ENCODE measurements at regions not wholly inside any gene's neighbourhood (a gene's known extent, or its start where the extent isn't known, plus 50 kb on each side); places are given as distances from the start of the nearest gene placed in this dataset.
"Not testable (repeated sequence)": the region's sequence is repeated elsewhere in the genome, so short reads cannot be mapped to it uniquely, and the experiment has no call there.

DNA sequence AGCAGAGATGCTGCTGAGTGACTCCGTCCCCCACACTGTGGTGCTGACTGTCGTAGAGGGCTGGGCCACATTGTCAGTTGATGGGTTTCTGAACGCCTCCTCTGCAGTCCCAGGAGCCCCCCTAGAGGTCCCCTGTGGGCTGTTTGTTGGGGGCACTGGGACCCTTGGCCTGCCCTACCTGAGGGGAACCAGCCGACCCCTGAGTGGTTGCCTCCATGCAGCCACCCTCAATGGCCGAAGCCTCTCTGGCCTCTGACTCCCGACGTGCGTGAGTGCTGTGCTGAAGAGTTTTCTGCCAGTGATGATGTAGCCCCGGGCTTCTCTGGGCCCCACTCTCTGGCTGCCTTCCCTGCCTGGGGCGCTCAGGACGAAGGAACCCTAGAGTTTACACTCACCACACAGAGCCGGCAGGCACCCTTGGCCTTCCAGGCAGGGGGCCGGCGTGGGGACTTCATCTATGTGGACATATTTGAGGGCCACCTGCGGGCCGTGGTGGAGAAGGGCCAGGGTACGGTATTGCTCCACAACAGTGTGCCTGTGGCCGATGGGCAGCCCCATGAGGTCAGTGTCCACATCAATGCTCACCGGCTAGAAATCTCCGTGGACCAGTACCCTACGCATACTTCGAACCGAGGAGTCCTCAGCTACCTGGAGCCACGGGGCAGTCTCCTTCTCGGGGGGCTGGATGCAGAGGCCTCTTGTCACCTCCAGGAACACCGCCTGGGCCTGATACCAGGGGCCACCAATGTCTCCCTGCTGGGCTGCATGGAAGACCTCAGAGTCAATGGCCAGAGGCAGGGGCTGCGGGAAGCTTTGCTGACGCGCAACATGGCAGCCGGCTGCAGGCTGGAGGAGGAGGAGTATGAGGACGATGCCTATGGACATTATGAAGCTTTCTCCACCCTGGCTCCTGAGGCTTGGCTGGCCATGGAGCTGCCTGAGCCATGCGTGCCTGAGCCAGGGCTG is 181.1 kb downstream of the TBC1D2B start:
- DNase-seq (ENCODE audit: low read depth) = not testable (repeated sequence)

DNA sequence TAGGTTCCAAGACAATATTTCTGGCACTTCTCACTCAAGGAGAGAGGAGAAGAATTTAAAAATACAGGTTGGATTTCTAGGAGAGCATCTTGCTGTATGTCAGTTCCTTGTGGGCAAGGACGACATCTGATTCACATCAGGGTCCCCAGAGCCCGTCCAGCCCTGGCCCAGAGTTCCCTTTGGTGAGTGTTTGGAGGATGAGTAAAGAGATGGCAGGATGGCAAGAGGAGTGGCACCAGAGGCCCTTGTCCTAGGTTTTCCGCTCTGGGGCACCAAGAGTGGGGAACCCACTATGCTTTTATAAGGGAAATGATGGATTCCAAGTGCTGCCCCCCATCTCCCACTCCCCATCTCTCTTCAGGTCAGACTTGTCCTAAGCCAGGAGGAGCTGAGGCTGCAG is 181.8 kb downstream of the TBC1D2B start:
- DNase-seq (ENCODE audit: low read depth) = no peak

DNA sequence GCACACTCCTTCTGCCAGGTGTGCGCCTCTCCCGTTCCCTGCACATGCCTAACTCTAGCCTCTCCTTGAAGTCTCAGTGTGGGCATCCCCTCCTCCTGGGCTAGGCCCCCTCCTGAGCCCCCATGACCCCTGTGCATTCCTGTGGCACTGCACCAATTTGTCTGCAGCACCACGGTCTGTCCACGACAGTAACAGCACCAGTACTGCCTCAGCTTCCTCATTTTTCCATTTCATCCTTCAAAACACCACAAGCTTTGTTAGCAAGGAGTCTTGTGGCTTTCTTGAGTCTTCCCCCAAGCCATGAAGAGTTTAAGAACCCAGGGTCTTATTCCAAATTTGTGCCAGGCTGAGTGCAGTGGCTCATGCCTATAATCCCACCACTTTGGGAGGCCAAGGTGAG is 182.4 kb downstream of the TBC1D2B start:
- DNase-seq (ENCODE audit: low read depth) = not testable (repeated sequence)

DNA sequence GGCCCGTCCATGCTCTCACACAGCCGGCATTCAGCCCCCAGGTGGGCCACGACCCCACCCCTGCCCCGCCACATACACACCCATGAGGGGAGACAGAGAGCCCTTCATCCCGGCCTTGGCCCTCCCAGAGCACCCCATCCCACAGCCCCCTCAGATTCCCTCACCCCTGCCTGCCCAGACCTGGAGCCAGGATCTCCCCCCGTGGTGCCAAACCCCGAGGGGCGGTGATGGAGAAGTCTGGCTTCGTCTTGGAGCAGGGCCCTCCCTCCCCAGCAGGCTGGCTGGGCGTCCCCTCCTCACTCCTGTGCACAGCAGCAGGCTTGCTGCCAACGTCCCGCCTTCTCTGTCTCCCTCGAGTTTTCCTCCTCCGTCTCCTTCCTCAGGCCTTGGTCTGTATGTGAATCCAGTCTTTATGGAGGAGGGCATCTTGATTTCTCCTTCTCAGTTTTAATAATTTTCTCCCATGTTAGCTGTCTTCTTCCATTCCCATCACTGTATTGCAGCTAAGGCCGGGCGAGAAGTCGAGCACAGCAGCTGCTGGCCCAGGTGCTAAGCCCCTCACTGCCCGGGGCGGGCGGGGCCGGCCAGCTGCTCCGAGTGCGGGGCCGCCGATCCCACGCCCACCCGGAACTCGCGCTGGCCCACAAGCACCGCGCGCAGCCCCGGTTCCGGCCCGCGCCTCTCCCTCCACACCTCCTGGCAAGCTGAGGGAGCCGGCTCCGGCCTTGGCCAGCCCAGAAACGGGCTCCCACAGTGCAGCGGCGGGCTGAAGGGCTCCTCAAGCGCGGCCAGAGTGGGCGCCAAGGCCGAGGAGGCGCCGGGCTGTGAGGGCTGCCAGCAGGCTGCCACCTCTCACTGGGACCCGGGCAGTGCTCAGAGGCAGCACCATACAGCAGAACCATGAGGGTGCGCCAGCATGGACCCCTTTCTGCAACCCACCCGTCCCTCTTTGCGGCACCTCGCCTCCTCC is 183.6 kb downstream of the TBC1D2B start:
- DNase-seq (ENCODE audit: low read depth) = not testable (repeated sequence)

DNA sequence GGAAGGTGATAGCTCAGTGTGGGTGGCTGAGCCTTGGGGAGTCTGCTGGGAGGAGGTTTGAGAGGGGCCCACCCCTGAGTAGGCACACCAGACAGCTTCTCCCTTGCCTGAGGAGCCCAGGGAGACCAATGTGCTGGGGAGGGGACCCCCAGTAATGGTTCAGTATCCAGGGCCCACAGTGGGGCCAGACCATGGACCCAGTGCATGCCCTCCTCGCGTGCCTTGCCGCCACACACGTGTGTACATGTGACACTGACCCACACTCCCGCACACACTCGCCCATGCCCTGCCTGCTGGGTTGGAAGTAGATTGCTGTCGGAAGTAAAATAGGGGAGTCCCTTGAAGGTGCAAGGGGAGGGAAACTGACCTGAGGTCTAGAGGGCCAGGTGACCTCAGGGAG is 184.3 kb downstream of the TBC1D2B start:
- not testable (repeated sequence) for DNase-seq (ENCODE audit: low read depth)

DNA sequence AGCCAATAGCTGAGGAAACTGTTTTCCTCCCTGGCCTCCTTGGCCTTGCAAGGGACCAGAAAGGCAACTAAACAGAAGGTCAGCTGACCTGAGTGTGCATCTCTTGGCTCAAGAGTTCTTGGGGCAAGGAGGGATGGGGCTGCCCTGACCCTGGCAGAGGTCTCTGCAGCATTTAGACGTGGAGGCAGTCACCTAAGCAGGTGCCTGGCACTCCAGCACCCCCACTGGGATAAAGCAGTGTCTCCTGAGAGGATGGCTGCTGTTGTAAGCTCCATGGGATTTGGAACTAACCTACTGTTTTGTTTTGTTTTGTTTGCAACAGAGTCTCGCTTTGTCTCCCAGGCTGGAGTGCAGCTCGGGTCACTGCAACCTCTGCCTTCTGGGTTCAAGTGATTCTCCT is 185.2 kb downstream of the TBC1D2B start:
- DNase-seq (ENCODE audit: low read depth) = no peak

DNA sequence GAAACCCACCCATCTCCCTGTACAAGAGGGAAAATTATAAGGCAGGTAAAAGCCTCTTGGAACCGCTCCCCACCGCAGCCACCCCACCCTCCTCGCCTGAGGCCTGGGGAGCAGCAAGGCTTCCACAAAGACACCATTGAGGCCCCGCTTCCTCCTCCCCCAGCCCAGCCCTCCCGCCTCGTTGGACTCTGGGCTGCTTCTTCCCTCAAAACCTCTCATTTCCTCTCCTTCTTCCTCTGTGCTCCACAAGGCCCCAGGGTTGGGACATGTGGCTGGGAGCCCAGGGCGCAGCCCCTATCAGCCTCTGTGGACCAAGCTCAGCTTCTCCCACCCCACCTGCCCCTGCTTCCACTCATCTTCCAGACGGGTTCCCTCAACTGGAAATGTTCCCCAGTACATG is 185.6 kb downstream of the TBC1D2B start:
- DNase-seq (ENCODE audit: low read depth) = not testable (repeated sequence)

DNA sequence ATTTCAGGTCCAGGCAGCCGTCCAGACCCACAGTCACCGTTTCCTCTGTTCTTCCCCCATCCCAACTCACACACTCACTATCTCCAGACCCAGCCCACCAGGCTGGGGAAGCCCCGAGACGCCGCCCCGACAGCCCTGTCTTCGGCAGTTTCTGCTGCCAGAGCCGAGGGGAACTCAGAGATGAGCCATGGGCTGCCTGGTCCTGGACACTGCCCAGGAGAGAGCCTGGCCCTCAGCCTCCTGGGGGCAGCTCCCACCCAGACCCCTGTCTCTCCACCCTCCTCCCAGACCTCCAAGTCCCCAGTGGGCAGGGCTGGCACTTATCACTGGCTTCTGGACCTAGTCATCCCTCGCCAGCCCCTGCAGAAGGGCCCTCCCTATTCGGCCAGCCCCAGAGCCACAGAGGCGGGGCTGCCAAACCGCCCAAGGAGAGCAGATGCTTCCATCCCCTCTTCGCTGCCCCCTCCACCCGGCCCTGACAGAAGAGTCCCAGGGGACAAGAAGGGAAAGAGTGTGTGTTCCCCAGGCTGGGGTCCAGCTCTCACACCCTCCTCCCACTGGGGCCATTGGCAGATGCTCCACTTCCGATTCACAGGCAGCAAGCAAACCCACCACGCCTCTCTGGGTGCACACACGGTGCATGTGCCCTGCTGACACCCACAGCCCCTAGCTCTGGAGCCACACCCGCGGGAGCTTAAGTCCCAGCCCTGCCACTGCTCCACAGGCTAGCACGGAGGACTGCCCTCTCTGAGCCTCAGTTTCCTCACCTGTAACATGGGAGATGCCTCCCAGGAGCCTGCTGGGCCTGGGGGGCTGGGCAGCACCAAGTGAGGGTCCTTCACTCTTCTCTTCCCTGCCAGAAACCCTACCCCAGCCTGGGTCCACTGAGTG is 186.4 kb downstream of the TBC1D2B start:
- not testable (repeated sequence) for DNase-seq (ENCODE audit: low read depth)

DNA sequence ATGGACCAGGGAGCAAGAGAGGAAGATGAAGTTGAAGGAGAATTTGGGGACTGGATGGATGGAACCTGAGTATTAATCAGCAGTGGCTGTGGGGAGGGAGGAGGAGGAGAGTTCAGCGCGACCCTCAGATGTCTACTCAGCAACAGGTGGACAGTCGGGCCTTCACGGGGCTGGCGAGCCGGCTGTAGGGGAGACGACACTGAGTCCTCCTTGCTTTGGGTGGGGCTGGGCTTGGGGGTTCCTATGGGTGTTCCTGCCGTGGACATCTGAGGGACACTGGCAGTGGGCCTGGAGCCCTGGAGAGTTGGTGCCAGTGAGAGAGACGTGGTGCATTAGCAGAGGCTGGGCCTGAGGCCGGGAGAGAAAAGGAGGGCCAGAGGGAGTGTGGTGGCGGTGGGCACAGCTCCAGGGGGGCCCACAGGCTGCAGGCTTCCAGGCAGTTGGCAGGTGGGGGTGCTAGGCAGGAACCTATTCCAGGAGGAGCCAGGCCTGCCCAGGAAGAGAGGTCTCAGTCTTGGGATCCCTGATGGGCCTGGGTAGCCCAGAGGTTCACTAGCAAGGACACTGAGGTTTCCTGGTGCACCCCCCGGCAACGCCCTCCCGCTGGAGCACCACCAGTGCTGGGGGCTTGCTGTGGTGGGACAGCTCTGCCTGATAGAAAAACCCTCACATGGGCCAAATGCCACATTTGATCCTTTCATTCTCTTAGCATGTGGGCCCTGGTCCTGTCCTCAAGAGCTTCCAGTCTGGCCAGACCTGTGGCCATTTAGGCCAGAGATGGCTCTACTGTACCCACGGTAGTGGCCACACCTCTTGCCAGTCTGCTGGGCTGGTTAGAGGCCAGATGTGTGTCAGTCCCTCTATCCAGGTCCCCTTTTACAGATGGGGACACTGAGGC is 187.4 kb downstream of the TBC1D2B start:
- not testable (repeated sequence) for DNase-seq (ENCODE audit: low read depth)

DNA sequence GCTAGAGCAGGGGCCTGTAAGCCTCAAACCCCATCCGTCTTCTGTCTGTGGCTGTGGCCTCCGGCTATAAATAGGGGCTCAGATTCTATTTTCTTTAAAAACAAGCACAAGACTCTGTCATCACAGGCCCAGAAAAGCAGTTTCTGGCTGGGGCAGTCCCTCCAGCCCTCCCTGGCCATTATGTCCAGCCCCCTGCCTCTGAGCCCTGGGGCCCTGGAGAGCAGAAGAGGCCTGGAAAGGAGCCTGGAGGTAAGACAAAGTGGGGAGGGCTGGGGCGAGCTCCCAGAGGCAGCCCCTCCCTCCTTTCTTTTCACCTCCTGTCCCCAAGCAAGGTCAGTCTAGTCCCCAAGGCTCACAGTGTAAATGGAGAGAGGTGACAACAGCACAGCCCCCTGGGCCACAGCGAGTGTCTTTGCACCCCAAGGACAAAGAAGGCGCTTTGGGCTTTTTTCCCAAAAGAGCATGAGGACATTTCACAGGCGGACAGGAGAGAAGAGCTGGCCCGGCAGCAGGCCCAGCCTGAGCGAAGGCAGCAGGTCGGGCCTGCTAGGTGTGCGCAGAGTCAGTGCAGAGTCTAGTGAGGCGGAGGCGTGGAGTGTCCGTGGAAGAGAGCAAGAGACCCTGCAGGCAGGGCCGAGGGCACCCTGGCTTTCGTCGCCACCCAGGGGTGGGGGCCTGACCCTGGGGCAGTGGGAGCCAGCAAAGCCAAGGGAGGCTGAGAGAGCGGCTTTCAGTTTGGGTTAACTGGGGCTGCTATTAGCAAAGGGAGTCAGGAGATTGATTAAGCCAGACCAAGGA is 188.3 kb downstream of the TBC1D2B start:
- DNase-seq (ENCODE audit: low read depth) = no peak

DNA sequence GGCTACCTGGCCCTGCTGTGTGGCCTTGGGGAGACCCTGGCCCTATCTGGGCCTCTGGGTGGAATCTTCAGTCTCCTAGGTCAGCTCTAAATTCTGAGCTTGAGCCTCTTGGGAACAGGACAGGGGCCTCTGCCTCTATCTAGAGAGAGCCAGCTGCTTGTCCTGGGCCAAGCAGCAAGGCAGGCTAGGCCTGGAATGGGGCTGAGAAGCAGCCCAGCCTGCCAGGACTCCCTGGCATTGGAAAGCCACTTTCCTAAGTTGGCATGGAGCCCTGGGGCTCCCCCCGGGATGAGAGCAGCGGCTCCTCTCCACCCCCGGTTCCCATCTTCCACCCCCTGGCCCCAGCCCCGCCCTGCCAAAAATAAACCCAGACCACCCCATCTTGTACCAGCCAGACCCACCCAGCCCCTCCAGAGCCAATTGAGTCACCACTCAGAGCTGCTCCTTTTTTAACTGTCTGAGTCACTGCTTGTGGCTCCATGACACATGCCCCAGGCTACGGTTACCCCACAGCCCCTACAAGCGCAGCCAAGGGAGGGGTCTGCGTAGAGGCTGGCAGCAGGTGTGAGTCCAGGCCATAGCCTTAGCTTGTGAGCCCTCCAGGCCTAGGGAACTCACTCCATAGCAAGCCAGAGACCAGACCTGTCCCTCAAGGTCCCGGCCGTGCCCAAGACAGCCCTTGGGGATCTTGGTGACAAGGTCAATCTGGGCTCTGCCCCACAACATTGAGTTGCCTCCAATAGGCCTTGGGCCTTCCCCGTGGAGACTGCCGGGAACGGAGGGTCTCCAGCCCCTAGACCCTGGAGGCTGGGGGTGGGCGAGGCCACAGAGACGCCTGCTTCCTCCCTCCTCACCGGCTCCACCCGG is 189.7 kb downstream of the TBC1D2B start:
- not testable (repeated sequence) for DNase-seq (ENCODE audit: low read depth)

DNA sequence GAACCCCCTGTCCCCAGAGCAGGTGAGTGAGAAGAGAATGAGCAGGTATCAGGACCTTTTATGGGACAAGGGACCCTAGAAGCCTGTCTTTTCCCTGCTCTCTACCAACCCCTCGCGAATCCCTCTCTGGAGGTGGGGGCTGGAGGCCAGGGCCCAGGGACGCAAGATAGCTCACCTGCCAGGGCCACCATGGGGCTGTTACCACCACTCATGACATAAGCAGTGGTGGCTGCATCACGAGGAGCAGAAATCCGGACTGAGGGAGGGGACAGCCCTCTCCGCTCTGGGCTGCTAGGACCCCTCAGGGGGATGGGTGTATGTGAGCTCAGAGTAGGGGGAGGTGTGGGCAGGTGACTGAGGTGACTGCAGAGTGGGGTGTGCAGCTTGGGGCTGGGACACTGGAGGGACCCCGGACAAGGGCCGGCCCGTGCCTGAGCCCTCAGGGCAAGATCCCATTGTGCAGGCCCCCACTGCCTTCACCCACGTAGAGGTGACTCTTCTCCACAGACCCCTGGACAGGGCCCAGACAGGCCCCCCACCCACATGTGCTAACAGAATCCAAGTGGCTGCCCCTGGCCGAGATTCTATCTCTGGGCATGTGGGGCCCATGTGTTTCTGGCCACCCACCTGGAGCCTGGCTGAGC is 190.6 kb downstream of the TBC1D2B start:
- no peak for DNase-seq (ENCODE audit: low read depth)

DNA sequence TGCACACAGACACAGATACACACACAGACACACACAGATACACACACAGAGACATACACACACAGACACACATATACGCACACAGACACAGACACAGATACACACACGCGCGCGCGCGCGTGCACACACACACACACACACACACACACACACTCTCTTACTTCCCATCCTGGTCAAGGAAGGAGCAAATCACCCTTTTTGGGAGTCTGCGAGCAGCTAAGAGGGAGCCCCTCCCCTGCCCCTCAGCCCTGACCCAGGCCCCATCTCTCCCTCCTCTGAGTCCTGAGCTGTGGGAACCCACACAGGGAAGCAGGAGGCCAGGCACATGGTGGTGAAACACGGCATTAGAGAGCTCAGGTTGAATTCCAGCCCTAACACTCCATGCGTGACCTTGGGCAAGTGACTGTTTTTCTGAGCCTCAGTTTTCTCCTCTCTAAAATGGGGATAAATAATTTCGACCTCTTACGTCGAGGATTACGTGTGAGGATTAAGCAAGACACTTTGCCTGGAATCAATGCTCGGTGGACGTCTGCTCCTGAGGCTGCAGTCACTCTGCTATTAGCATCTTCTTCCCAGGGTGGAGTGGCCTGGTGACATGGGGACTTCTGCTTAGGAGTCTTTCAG is 191.5 kb downstream of the TBC1D2B start:
- DNase-seq (ENCODE audit: low read depth) = not testable (repeated sequence)

DNA sequence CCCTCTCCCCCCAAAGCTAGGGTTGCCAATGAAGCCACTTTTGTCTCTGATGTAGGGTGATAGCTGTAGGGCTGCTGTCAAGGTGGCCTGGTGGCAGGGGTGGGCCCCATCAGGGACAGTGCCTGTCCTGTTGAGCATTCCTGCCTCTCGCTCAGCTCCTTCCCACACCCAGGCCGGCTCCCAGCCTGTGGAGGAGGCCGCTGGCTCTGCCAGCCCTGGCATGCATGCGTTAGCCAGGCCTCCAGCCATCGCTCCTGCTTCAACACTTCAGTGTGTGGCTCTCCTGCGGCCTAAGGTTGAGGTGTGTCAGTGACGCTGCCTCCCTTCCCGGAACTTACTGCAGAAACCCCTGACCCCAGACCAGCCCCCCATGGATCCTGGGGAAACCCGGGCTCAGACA is 194.5 kb downstream of the TBC1D2B start:
- DNase-seq (ENCODE audit: low read depth) = not testable (repeated sequence)

DNA sequence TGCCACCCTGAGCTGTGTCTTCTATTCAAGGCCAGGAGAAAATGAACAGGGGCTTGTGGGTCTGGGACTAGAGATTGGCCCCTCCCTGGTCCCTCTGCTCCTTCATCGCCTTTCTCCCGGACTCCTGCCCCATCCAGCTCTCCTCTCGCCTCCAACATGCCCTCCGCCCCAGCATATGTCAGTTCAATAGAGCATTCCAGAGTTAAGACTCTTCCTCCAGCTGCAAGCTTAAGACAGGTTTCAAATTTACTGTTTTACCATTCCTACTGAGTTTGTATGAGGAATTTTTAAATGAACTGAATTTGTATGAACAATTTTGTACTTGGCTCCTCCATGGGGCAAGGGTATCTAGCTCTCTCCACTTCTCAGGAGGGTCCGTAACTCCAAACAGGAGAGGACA is 195.6 kb downstream of the TBC1D2B start:
- no peak for DNase-seq (ENCODE audit: low read depth)

DNA sequence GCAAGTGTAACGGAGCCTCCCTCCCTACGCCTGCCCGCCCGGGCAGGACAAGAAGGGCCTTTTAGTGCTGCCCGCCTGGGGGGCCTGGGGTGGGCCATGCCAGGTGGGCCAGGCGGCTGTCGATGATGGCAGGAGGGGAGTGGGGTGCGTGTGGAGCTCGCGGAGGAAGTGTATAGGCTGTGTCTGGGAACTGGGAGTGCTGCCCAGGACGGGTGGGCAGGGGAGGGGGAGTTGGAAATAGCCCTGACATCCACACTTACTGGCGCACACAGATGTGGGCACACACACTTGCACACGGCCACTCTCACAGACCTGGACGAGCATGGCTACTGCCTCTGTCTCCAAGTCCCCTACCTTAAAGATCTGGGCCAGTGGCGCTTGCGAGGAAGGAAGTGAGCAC is 196.0 kb downstream of the TBC1D2B start:
- not testable (repeated sequence) for DNase-seq (ENCODE audit: low read depth)

DNA sequence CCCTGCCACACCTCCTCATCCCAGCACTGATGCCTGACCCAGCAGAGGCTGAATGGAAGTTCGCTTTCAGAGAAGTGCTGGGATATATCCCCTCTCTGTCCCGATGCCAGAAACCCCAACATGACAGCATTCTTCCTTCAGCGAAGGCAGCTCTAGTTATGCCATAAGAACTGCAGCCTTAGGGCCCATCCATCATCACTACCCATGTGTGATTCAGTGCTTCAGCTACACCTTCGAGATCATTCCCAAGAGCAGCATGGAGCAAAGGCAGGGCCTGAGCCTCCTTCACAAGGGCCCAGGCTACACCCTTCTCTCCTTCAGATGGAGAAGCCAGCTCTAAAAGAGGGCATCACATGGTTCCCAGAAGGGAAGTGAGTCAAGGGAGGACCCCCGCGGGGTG is 198.0 kb downstream of the TBC1D2B start:
- DNase-seq (ENCODE audit: low read depth) = not testable (repeated sequence)
